ENCODE measurements at regions not wholly inside any gene's neighbourhood (a gene's known extent, or its start where the extent isn't known, plus 50 kb on each side); places are given as distances from the start of the nearest gene placed in this dataset.

DNA sequence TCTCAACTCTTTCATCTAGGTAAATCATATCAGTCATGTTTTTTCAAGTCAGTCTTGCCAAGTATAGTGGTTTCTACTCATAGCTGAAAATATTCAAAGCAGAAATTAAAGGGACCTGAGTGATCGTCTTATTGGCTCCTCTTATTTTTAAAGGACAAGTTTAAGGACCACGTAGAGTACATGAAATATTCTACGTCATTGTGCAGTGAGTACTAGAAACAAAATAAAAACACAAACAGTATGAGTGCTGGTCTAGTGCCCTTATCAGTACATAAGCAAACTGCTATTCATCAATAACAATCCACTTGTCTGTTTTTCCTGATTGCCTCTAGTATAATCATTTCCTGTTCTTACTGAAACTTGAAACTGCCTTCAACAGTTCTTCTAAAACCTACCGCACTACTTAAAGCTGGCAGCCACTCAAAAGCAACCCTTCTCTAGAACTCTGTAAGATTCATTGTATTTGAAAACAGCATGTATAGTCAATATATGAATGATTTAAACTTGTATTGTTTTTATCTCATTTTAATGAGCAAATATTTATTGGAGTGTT is 853.7 kb downstream of the TAF11L14 start:
- Mint-ChIP-seq H3K27me3 (ENCODE audit: insufficient read depth) (no peaks in the 10 kb centered on the region), H3K4me3 (no peak overlapping the region), H3K27ac (no peak overlapping the region), H3K4me1 (ENCODE audit: low read depth) (no peaks in the 10 kb centered on the region), H3K9me3 (peaks cover 30% of the 10 kb centered on the region), H3K36me3 (ENCODE audit: low read depth) (0 out of 2 replicates have a peak, but pooled peaks cover under 1% of the 10 kb centered on the region)
- TF ChIP-seq, protein P1, sequence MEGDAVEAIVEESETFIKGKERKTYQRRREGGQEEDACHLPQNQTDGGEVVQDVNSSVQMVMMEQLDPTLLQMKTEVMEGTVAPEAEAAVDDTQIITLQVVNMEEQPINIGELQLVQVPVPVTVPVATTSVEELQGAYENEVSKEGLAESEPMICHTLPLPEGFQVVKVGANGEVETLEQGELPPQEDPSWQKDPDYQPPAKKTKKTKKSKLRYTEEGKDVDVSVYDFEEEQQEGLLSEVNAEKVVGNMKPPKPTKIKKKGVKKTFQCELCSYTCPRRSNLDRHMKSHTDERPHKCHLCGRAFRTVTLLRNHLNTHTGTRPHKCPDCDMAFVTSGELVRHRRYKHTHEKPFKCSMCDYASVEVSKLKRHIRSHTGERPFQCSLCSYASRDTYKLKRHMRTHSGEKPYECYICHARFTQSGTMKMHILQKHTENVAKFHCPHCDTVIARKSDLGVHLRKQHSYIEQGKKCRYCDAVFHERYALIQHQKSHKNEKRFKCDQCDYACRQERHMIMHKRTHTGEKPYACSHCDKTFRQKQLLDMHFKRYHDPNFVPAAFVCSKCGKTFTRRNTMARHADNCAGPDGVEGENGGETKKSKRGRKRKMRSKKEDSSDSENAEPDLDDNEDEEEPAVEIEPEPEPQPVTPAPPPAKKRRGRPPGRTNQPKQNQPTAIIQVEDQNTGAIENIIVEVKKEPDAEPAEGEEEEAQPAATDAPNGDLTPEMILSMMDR (IDR thresholded peaks at IDR 0.05) = no peak
- no peak for DNase-seq

GRCh38 chr5:18489703-18490102 is 855.4 kb downstream of the TAF11L14 start:
- Mint-ChIP-seq H3K36me3 (ENCODE audit: low read depth) (peaks cover 5% of the 10 kb centered on the region; the same call in 1 of the 2 replicates), H3K27me3 (ENCODE audit: insufficient read depth) (no peaks in the 10 kb centered on the region), H3K4me1 (ENCODE audit: low read depth) (no peaks in the 10 kb centered on the region), H3K9me3 (peaks cover 18% of the 10 kb centered on the region), H3K4me3 (no peak overlapping the region), H3K27ac (no peak overlapping the region)
- TF ChIP-seq, protein P1 (IDR thresholded peaks at IDR 0.05) = no peak
- DNase-seq = no peak

- TF ChIP-seq, protein P1 (IDR thresholded peaks at IDR 0.05) = no peak
- no peak for DNase-seq
- no peaks in the 10 kb centered on the region for H3K27me3 Mint-ChIP-seq (ENCODE audit: insufficient read depth)
- peaks cover 5% of the 10 kb centered on the region; the same call in 1 of the 2 replicates for H3K36me3 Mint-ChIP-seq (ENCODE audit: low read depth)
- H3K27ac Mint-ChIP-seq = no peak overlapping the region
- H3K4me1 Mint-ChIP-seq (ENCODE audit: low read depth) = no peaks in the 10 kb centered on the region
- peaks cover 25% of the 10 kb centered on the region for H3K9me3 Mint-ChIP-seq
- no peak overlapping the region for H3K4me3 Mint-ChIP-seq
Measured at GRCh38 chr5:18491349-18491748, 857.1 kb downstream of the TAF11L14 start.

- Mint-ChIP-seq H3K9me3 (peaks cover 34% of the 10 kb centered on the region), H3K27me3 (ENCODE audit: insufficient read depth) (no peaks in the 10 kb centered on the region), H3K4me1 (ENCODE audit: low read depth) (no peaks in the 10 kb centered on the region), H3K36me3 (ENCODE audit: low read depth) (peaks cover 5% of the 10 kb centered on the region; the same call in 1 of the 2 replicates), H3K27ac (no peak overlapping the region), H3K4me3 (no peak overlapping the region)
- no peak for DNase-seq
- TF ChIP-seq, protein P1 (IDR thresholded peaks at IDR 0.05) = no peak
Measured at GRCh38 chr5:18495157-18495556, 860.9 kb downstream of the TAF11L14 start.

GRCh38 chr5:18496041-18496440 is 861.8 kb downstream of the TAF11L14 start:
- H3K4me1 Mint-ChIP-seq (ENCODE audit: low read depth) = no peaks in the 10 kb centered on the region
- TF ChIP-seq, protein P1 (IDR thresholded peaks at IDR 0.05) = no peak
- DNase-seq = no peak
- H3K27ac Mint-ChIP-seq = no peak overlapping the region
- no peak overlapping the region for H3K4me3 Mint-ChIP-seq
- H3K36me3 Mint-ChIP-seq (ENCODE audit: low read depth) = peaks cover 5% of the 10 kb centered on the region; the same call in 1 of the 2 replicates
- H3K27me3 Mint-ChIP-seq (ENCODE audit: insufficient read depth) = no peaks in the 10 kb centered on the region
- peaks cover 29% of the 10 kb centered on the region for H3K9me3 Mint-ChIP-seq
